H1 (cell line): ENCODE measurements at regions not wholly inside any gene's neighbourhood (a gene's known extent, or its start where the extent isn't known, plus 50 kb on each side); places are given as distances from the start of the nearest gene placed in this dataset.

ENCODE experiments used
- CTCF ChIA-PET: fragments of 300-600 bp; sonication (Branson Sonifier 250); formaldehyde crosslinking; loops from one replicate; lab custom pipeline; 2021; ENCODE audit not compliant: partially characterized antibody; lab: Charles Lee
- POLR2A ChIA-PET: fragments of 300-600 bp; sonication (Branson Sonifier 250); formaldehyde crosslinking; loops from one replicate; lab custom pipeline; 2021; ENCODE audit warnings: inconsistent platforms; ENCODE audit not compliant: partially characterized antibody; lab: Charles Lee
- DNase-seq, 2 experiments: peaks; one replicate each; pipeline versions ENCODE4 v3.0.0 to v3.0.0-alpha.2; 2010 to 2022; ENCODE audit warnings: low spot score in 2 of 2, low read depth in 1 of 2, mixed read lengths in 1 of 2
- FAIRE-seq: peaks from 2 replicates; lab custom pipeline; 2011; peaks lifted over from hg19 to GRCh38; lab: Jason Lieb, UNC
- H2AFZ ChIP-seq: 2 replicates; pipeline ENCODE4 v1.8.1; 2012; ENCODE audit warnings: low read length, inconsistent platforms
- H2AK5ac ChIP-seq: 2 replicates; pipeline ENCODE4 v1.6.1; 2013; ENCODE audit warnings: low read depth, low read length
- H2BK120ac ChIP-seq: replicated peaks from 2 replicates; pipeline ENCODE3; 2013; ENCODE audit warnings: low read depth, low read length, inconsistent platforms
- H2BK12ac ChIP-seq: 2 replicates; pipeline ENCODE4 v1.6.1; 2013; ENCODE audit warnings: low read depth, low read length
- H2BK15ac ChIP-seq: 2 replicates; pipeline ENCODE4 v1.6.1; 2013; ENCODE audit warnings: low read length
- H2BK20ac ChIP-seq: 2 replicates; pipeline ENCODE4 v1.6.1; 2013; ENCODE audit warnings: low read length
- H2BK5ac ChIP-seq: 2 replicates; pipeline ENCODE4 v1.6.1; 2013; ENCODE audit warnings: low read depth, low read length
- H3K14ac ChIP-seq: 2 replicates; pipeline ENCODE4 v1.6.1; 2013; ENCODE audit warnings: inconsistent platforms; ENCODE audit not compliant: insufficient read length
- H3K18ac ChIP-seq: 2 replicates; pipeline ENCODE4 v1.6.1; 2013; ENCODE audit warnings: low read length; ENCODE audit errors: extremely low read depth
- H3K23ac ChIP-seq: 2 replicates; pipeline ENCODE4 v1.6.1; 2013; ENCODE audit warnings: inconsistent platforms; ENCODE audit not compliant: insufficient read length
- H3K23me2 ChIP-seq: 2 replicates; pipeline ENCODE4 v1.6.1; 2013; ENCODE audit warnings: low read depth, low read length
- H3K27ac ChIP-seq: 2 replicates; pipeline ENCODE4 v1.6.1; 2011; ENCODE audit warnings: low read depth, low read length, inconsistent platforms
- H3K27me3 ChIP-seq, 4 experiments: replicated peaks in 1 of 4; 1 replicate in 1 of 4; 2 replicates in 3 of 4; pipeline versions ENCODE4 v1.6.1 to v1.8.1; 2011 to 2013; ENCODE audit warnings: low read length in 3 of 4, mild to moderate bottlenecking in 3 of 4, inconsistent platforms in 2 of 4, mixed read lengths in 2 of 4, moderate library complexity in 1 of 4; ENCODE audit not compliant: control insufficient read depth in 3 of 4, insufficient read depth in 3 of 4; ENCODE audit errors: extremely low read depth in 1 of 4
- H3K36me3 ChIP-seq, 4 experiments: 2 replicates each; pipeline versions ENCODE4 v1.6.1 to v1.8.1; 2011 to 2013; ENCODE audit warnings: mild to moderate bottlenecking in 4 of 4, low read length in 3 of 4, moderate library complexity in 2 of 4, control low read depth in 1 of 4, inconsistent platforms in 1 of 4; ENCODE audit not compliant: insufficient read depth in 4 of 4, control insufficient read depth in 2 of 4
- H3K4ac ChIP-seq: replicated peaks from 2 replicates; pipeline ENCODE3; 2013; ENCODE audit warnings: low read length, low read depth, mixed read lengths, inconsistent platforms; ENCODE audit not compliant: insufficient read length
- H3K4me1 ChIP-seq, 4 experiments: replicated peaks in 1 of 4; 1 replicate in 1 of 4; 2 replicates in 3 of 4; pipeline versions ENCODE4 v1.6.1 to v1.8.1; 2011 to 2013; ENCODE audit warnings: low read length in 3 of 4, inconsistent platforms in 2 of 4, mixed read lengths in 1 of 4; ENCODE audit not compliant: insufficient read depth in 4 of 4, control insufficient read depth in 3 of 4
- H3K4me2 ChIP-seq, 2 experiments: 2 replicates each; pipeline versions ENCODE4 v1.6.1 to v1.8.1; 2011 to 2013; ENCODE audit warnings: low read depth in 2 of 2, low read length in 2 of 2, control low read depth in 1 of 2, inconsistent platforms in 1 of 2, mild to moderate bottlenecking in 1 of 2; ENCODE audit not compliant: insufficient read depth in 1 of 2
- H3K4me3 ChIP-seq, 4 experiments: fragments of 200-600, 300-600 bp in 1 of 4; sonication (generic), shearing (Covaris generic), sonication (Bioruptor Twin) in 1 of 4; 2 replicates each; pipeline versions ENCODE4 v1.5.1 to v1.8.1; 2011 to 2016; ENCODE audit warnings: low read length in 4 of 4, low read depth in 3 of 4, control low read depth in 2 of 4, inconsistent platforms in 2 of 4, mild to moderate bottlenecking in 2 of 4, mixed read lengths in 1 of 4, moderate library complexity in 1 of 4; ENCODE audit not compliant: insufficient read depth in 2 of 4; ENCODE audit errors: extremely low read depth in 1 of 4
- H3K56ac ChIP-seq: replicated peaks from 2 replicates; pipeline ENCODE3; 2013; ENCODE audit warnings: low read depth, mild to moderate bottlenecking, mixed read lengths, low read length, inconsistent platforms; ENCODE audit not compliant: insufficient read length
- H3K79me1 ChIP-seq: 2 replicates; pipeline ENCODE4 v1.6.1; 2013; ENCODE audit warnings: low read depth, low read length, control low read depth
- H3K79me2 ChIP-seq, 2 experiments: 2 replicates each; pipeline versions ENCODE4 v1.6.1 to v1.8.1; 2012 to 2013; ENCODE audit warnings: low read length in 2 of 2, mild to moderate bottlenecking in 2 of 2, inconsistent platforms in 1 of 2; ENCODE audit not compliant: insufficient read depth in 2 of 2, control insufficient read depth in 1 of 2
- H3K9ac ChIP-seq, 4 experiments: replicated peaks in 1 of 4; 1 replicate in 1 of 4; 2 replicates in 3 of 4; pipeline versions ENCODE4 v1.6.1 to v1.8.1; 2011 to 2013; ENCODE audit warnings: low read depth in 3 of 4, low read length in 3 of 4, control low read depth in 2 of 4, mild to moderate bottlenecking in 2 of 4, moderate library complexity in 2 of 4, inconsistent platforms in 1 of 4; ENCODE audit errors: extremely low read depth in 1 of 4
- H3K9me3 ChIP-seq, 2 experiments: 2 replicates each; pipeline versions ENCODE4 v1.6.1 to v1.8.1; 2012 to 2013; ENCODE audit warnings: mild to moderate bottlenecking in 2 of 2, moderate library complexity in 2 of 2, control low read depth in 1 of 2, inconsistent platforms in 1 of 2, low read depth in 1 of 2, low read length in 1 of 2, mixed read lengths in 1 of 2; ENCODE audit not compliant: insufficient read depth in 2 of 2
- H4K20me1 ChIP-seq, 2 experiments: replicated peaks in 1 of 2; 2 replicates each; pipeline versions ENCODE3 to v1.8.1; 2011 to 2013; ENCODE audit warnings: inconsistent platforms in 2 of 2, low read length in 2 of 2, mild to moderate bottlenecking in 1 of 2; ENCODE audit not compliant: insufficient read depth in 2 of 2, control insufficient read depth in 1 of 2
- H4K5ac ChIP-seq: 2 replicates; pipeline ENCODE4 v1.6.1; 2013; ENCODE audit warnings: low read length, low read depth, mixed read lengths, inconsistent platforms; ENCODE audit not compliant: insufficient read length
- H4K8ac ChIP-seq: 2 replicates; pipeline ENCODE4 v1.8.0; 2013; ENCODE audit warnings: mild to moderate bottlenecking, moderate library complexity, low read length, inconsistent platforms; ENCODE audit not compliant: insufficient read depth; ENCODE audit errors: extremely low read depth
- H4K91ac ChIP-seq: replicated peaks from 2 replicates; pipeline ENCODE3; 2013; ENCODE audit warnings: low read length, mixed read lengths, inconsistent platforms; ENCODE audit not compliant: insufficient read length
- RXRA ChIP-seq: IDR thresholded peaks from 2 replicates; pipeline ENCODE4 v1.6.1; 2011; ENCODE audit warnings: low read depth, mild to moderate bottlenecking, low read length, moderate library complexity; ENCODE audit not compliant: insufficient read depth
- SAP30 ChIP-seq: fragments of 300-600 bp; sonication (generic); IDR thresholded peaks from 2 replicates; pipeline ENCODE4 v1.7.1; 2012; ENCODE audit warnings: low read length, moderate library complexity, mild to moderate bottlenecking, inconsistent platforms; ENCODE audit not compliant: insufficient read depth, insufficient replicate concordance
- WGBS, 2 experiments: shearing (Covaris generic) in 1 of 2; methylation state at CpG; one replicate each; pipeline versions ENCODE4 v1.1.6 to v1.1.7; 2013 to 2015; ENCODE audit warnings: low lambda C conversion rate in 2 of 2, mixed read lengths in 2 of 2, inconsistent platforms in 1 of 2, low coverage in 1 of 2, missing lambda C conversion rate in 1 of 2; ENCODE audit not compliant: insufficient replicate concordance in 2 of 2, insufficient coverage in 1 of 2, insufficient read length in 1 of 2; ENCODE audit errors: extremely low coverage in 1 of 2, missing lambda C conversion rate in 1 of 2; 5-methylcytosine and 5-hydroxymethylcytosine counted together

DNA sequence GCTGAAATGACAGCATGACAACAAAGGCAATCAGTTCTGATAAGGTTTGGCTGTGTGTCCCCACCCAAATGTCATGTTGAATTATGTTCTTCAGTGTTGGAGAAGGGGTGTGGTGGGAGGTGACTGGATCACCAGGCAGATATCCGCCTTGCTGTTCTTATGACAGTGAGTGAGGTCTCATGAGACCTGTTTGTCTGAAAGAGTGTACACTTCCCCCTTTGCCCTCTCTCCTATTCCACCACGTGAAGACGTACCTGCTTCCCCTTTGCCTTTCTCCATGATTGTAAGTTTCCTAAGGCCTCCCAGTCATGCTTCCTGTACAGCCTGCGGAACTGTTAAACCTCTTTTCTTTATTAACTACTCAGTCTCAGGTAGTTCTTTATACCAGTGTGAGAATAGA lies 553.0 kb downstream of the DCDC2C start:
- Histone ChIP-seq H2BK120ac (no peak overlapping the region), H3K23ac (no peak overlapping the region), H3K14ac (no peak overlapping the region), H3K56ac (no peak overlapping the region), H3K4me2 (no peak overlapping the region), H3K27ac (no peak overlapping the region), H3K23me2 (no peaks in the 10 kb centered on the region), H3K4me1 (no peaks in the 10 kb centered on the region), H4K91ac (no peak overlapping the region), H3K9ac (no peak overlapping the region), H3K36me3 (no peaks in the 10 kb centered on the region), H2AFZ (no peak overlapping the region), H4K8ac (no peak overlapping the region), H2BK5ac (no peak overlapping the region), H4K5ac (no peak overlapping the region), H2BK15ac (no peak overlapping the region), H3K79me1 (no peaks in the 10 kb centered on the region), H4K20me1 (no peaks in the 10 kb centered on the region), H3K4ac (no peak overlapping the region), H2BK20ac (no peak overlapping the region), H3K9me3 (no peaks in the 10 kb centered on the region), H3K4me3 (no peak overlapping the region), H3K27me3 (no peaks in the 10 kb centered on the region), H2AK5ac (no peak overlapping the region)
- FAIRE-seq (no peak), DNase-seq (no peak)
- CTCF ChIA-PET: no interaction called here
- 93% methylated on average over 4 of the region's 4 CpGs; no CpG with 5 or more reads in 1 of the 2 experiments for WGBS, 2 experiments
- TF ChIP-seq RXRA (no peak), SAP30 (no peak)
- TF ChIP-seq, all 59 proteins: peak for 0
- POLR2A ChIA-PET: no interaction called here
- no peak overlapping the region for H2BK12ac ChIP-seq
- H3K18ac ChIP-seq: no peak overlapping the region
- no peaks in the 10 kb centered on the region for H3K79me2 ChIP-seq
